Left ventricle myocardium inferior (tissue), 1 donor: ENCODE measurements at regions not wholly inside any gene's neighbourhood (a gene's known extent, or its start where the extent isn't known, plus 50 kb on each side); places are given as distances from the start of the nearest gene placed in this dataset.

ENCODE experiments used
- DNase-seq: peaks from one replicate; pipeline ENCODE4 v3.0.0-alpha.2; 2020
- H3K27ac ChIP-seq: fragments of 200-600 bp; replicated peaks from 2 replicates; pipeline ENCODE4 v1.8.0; 2021
- H3K27me3 ChIP-seq: fragments of 200-600 bp; 2 replicates; pipeline ENCODE4 v1.8.0; 2021; ENCODE audit warnings: low read depth
- H3K36me3 ChIP-seq: fragments of 200-600 bp; 2 replicates; pipeline ENCODE4 v1.8.0; 2021
- H3K4me1 ChIP-seq: fragments of 200-600 bp; 2 replicates; pipeline ENCODE4 v1.8.0; 2021
- H3K4me3 ChIP-seq: fragments of 200-600 bp; 2 replicates; pipeline ENCODE4 v1.8.0; 2021; ENCODE audit warnings: mild to moderate bottlenecking, moderate library complexity
- H3K9me3 ChIP-seq: fragments of 200-600 bp; replicated peaks from 2 replicates; pipeline ENCODE4 v1.8.0; 2021
- intact Hi-C: fragments of 100-400 bp; cut with micrococcal nuclease; formaldehyde crosslinking; loops from one replicate; pipeline ENCODE4 v1.11.0; 2022
- TF ChIP-seq, protein P1 (sequence below): fragments of 200-600 bp; IDR thresholded peaks from 2 replicates; pipeline ENCODE4 v1.8.0; 2021; ENCODE audit warnings: antibody characterized with exemption, mild to moderate bottlenecking, borderline replicate concordance
- donor health status: DM: no; HTN: yes; CAD: no; lungs with severe emphysema.

DNA sequence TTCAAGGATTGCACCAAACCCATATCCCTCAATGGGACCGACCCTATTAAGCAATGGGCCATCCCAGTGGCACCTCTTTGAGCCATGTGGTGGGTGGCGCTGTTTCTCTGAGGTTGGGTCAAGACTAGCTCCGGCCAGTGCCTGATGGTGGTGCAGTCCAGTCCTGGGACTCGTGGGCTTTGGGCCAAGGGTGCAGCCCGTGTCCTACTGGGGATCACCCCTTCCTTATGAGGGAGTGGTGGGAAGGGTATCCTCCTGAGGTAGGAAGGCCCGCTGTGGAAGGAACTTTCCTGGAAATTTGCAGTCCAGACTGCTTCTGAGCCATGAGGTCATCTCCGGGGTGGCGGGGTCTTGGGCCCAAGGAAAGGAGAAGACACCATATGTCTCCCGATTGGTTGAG is 231.6 kb downstream of the SNRPN start:
- H3K9me3 ChIP-seq: peaks cover 53% of the 10 kb centered on the region
- no peaks in the 10 kb centered on the region for H3K36me3 ChIP-seq
- no peaks in the 10 kb centered on the region for H3K4me1 ChIP-seq
- DNase-seq: no peak
- no peak overlapping the region for H3K27ac ChIP-seq
- no peak overlapping the region for H3K4me3 ChIP-seq
- intact Hi-C loops: no loop called here
- TF ChIP-seq, protein P1, sequence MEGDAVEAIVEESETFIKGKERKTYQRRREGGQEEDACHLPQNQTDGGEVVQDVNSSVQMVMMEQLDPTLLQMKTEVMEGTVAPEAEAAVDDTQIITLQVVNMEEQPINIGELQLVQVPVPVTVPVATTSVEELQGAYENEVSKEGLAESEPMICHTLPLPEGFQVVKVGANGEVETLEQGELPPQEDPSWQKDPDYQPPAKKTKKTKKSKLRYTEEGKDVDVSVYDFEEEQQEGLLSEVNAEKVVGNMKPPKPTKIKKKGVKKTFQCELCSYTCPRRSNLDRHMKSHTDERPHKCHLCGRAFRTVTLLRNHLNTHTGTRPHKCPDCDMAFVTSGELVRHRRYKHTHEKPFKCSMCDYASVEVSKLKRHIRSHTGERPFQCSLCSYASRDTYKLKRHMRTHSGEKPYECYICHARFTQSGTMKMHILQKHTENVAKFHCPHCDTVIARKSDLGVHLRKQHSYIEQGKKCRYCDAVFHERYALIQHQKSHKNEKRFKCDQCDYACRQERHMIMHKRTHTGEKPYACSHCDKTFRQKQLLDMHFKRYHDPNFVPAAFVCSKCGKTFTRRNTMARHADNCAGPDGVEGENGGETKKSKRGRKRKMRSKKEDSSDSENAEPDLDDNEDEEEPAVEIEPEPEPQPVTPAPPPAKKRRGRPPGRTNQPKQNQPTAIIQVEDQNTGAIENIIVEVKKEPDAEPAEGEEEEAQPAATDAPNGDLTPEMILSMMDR: no peak
- H3K27me3 ChIP-seq: no peaks in the 10 kb centered on the region

DNA sequence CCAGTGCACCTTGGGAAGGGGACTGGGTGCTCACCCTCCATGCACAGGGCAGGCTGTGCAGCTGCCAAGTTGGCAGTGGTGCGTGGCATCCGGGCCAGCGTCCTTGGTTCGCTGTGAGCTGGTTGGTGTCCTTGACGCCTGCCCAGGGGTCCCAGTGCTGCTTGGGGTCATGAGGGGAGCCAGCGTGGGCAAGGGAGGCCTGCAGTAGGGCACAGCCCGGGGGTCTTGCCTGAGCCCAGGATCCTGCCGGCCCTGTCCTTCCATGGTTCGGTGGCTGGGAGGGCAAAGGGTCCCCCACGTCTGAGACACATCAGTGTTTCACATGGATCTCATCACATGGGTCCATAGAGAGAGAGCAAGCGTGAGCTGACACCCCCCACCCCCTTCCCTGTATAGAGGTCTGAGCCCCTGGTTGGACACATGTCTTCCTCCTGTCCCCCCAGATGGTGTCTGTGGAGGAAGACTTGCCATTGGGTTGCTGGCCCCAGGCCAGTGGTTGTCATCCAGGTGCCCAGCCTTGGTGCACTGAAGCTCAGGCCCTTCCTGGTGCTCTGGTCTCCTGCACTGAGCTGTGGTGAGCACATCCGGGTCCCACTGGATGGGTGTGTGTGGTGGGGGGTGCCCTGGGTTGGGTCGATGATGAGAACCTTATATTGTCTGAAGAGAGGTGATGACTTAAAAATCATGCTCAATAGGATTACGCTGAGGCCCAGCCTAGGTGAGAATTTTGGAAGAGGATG is 232.3 kb downstream of the SNRPN start:
- TF ChIP-seq, protein P1: no peak
- no peaks in the 10 kb centered on the region for H3K27me3 ChIP-seq
- H3K4me3 ChIP-seq: no peak overlapping the region
- intact Hi-C loops: no loop called here
- no peak for DNase-seq
- H3K36me3 ChIP-seq: no peaks in the 10 kb centered on the region
- peaks cover 51% of the 10 kb centered on the region for H3K9me3 ChIP-seq
- H3K27ac ChIP-seq: no peak overlapping the region
- H3K4me1 ChIP-seq: no peaks in the 10 kb centered on the region

DNA sequence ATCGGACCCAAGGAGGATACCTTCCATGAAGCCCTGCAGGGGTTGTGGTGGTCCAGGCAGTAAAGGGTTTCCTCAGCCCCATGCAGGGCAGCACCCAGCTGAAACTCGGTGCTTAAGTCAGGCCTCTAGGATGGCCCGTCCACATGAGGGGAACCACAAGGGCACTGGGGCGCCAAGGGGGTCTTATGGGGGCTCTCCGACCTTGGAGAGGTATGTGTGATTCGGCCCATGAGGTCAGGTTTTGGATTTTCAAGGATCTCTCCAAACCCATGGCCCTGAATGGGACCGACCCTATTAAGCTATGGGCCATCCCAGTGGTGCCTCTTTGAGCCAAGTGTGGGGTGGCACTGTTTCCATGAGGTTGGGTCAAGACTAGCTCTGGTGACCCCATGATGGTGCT is 233.3 kb downstream of the SNRPN start:
- Histone ChIP-seq H3K4me3 (no peak overlapping the region), H3K4me1 (no peaks in the 10 kb centered on the region), H3K27ac (no peak overlapping the region), H3K9me3 (peaks cover 50% of the 10 kb centered on the region), H3K36me3 (no peaks in the 10 kb centered on the region), H3K27me3 (no peaks in the 10 kb centered on the region)
- TF ChIP-seq, protein P1: no peak
- intact Hi-C loops: no loop called here
- no peak for DNase-seq

DNA sequence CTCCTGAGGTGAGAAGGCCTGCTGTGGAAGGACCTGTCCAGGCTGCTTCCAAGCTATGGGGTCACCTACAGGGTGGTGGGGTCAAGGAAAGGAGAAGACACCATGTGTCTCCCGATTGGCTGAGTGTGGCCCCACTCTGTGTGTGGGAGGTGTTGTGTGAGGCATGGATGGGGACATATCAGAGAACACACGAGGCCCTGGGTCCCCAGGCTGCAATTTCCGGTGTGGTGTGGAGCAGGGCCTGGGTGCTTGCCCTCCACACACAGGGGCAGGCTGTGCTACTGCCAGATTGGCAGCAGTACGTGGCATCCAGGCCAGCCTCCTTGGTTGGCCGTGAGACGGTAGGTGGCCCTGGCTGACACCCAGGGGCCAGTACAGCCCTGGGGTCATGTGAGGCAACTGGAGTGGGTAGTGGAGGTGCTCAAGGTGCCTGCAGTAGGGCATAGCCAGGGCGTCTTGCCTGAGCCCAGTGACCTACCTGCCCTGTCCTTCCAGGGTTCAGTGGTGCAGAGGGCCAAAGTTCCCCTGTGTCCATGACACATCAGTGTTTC is 233.8 kb downstream of the SNRPN start:
- Histone ChIP-seq H3K36me3 (no peaks in the 10 kb centered on the region), H3K27me3 (no peaks in the 10 kb centered on the region), H3K4me3 (no peak overlapping the region), H3K9me3 (peaks cover 50% of the 10 kb centered on the region), H3K27ac (no peak overlapping the region), H3K4me1 (no peaks in the 10 kb centered on the region)
- TF ChIP-seq, protein P1: no peak
- DNase-seq: no peak
- intact Hi-C loops: no loop called here

DNA sequence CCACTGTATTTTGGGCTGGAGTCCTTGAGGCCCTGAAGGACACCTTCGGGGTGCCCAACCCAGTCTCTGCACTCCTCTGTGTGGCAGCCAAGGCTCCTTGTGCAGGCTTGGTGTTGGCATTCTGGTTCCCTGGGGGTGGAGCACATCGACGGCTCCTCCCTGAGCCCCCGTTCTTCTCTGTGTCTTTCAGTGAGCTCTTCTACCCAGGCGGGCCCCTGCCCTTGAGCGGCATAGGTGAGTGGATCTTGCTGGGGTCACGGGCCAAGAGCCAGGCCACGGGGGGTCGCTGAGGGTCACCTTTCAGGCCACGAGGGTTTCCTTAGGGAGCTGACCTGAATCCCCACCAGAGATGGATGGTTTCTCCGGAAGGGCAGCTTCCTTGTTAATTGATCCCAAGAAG is 234.8 kb downstream of the SNRPN start:
- Histone ChIP-seq H3K27ac (no peak overlapping the region), H3K36me3 (no peaks in the 10 kb centered on the region), H3K27me3 (no peaks in the 10 kb centered on the region), H3K4me1 (no peaks in the 10 kb centered on the region), H3K9me3 (peaks cover 46% of the 10 kb centered on the region), H3K4me3 (no peak overlapping the region)
- TF ChIP-seq, protein P1: no peak
- DNase-seq: no peak
- intact Hi-C loops: no loop called here
